AG04450 (cell line): ENCODE measurements at regions not wholly inside any gene's neighbourhood (a gene's known extent, or its start where the extent isn't known, plus 50 kb on each side); places are given as distances from the start of the nearest gene placed in this dataset.
"Not testable (repeated sequence)": the region's sequence is repeated elsewhere in the genome, so short reads cannot be mapped to it uniquely, and the experiment has no call there.

Experiments
- CTCF ChIA-PET: fragments of 300-600, 350-600 bp; formaldehyde crosslinking; extraction: SDS; loops from one replicate; lab custom pipeline; 2022; ENCODE audit warnings: antibody characterized with exemption, inconsistent platforms; lab: Charles Lee
- POLR2A ChIA-PET: fragments of 350-600 bp; formaldehyde crosslinking; extraction: SDS; loops from one replicate; lab custom pipeline; 2021; ENCODE audit warnings: antibody characterized with exemption, inconsistent platforms; lab: Yijun Ruan, JAX
- DNase-seq: peaks from one replicate; pipeline ENCODE4 v3.0.0-alpha.2; 2011; ENCODE audit warnings: low read depth, low spot score
- H3K27ac ChIP-seq: one replicate; pipeline ENCODE4 v1.5.1; 2012; ENCODE audit warnings: low read depth, low read length, control low read depth
- H3K27me3 ChIP-seq: one replicate; pipeline ENCODE4 v1.6.0; 2012; ENCODE audit warnings: low read length; ENCODE audit not compliant: control insufficient read depth, insufficient read depth
- H3K4me3 ChIP-seq: 2 replicates; pipeline ENCODE4 v1.5.1; 2011; ENCODE audit warnings: mild to moderate bottlenecking, low read depth, low read length, control low read depth
- H3K9me3 ChIP-seq: 2 replicates; pipeline ENCODE4 v1.5.1; 2012; ENCODE audit warnings: low read length; ENCODE audit not compliant: control insufficient read depth, insufficient read depth
- TF ChIP-seq, protein P1 (sequence below): IDR thresholded peaks from 2 replicates; pipeline ENCODE4 v1.5.1; 2011; ENCODE audit warnings: low read depth, low read length, control low read depth, inconsistent platforms

DNA sequence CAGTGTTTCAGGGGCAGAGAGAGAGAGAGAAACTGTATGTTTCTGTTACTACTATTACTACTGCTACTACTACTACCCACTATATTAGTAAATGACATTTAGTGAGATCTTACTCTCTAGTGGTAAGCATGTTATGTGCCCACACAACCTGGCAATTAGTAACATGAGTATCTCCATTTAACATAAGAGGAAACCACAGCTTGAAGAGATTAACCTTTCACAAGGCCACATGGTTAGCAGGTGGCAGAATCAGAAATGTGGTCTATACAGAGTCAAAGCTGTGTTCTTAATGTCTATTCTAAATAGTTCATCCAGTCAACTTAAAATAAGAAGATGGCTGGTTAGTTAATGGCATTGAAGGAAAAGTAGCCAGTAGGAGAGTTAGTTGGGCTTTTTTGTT, 961.6 kb downstream of the MCTP2 start:
- CTCF ChIA-PET: no interaction called here
- TF ChIP-seq, protein P1, sequence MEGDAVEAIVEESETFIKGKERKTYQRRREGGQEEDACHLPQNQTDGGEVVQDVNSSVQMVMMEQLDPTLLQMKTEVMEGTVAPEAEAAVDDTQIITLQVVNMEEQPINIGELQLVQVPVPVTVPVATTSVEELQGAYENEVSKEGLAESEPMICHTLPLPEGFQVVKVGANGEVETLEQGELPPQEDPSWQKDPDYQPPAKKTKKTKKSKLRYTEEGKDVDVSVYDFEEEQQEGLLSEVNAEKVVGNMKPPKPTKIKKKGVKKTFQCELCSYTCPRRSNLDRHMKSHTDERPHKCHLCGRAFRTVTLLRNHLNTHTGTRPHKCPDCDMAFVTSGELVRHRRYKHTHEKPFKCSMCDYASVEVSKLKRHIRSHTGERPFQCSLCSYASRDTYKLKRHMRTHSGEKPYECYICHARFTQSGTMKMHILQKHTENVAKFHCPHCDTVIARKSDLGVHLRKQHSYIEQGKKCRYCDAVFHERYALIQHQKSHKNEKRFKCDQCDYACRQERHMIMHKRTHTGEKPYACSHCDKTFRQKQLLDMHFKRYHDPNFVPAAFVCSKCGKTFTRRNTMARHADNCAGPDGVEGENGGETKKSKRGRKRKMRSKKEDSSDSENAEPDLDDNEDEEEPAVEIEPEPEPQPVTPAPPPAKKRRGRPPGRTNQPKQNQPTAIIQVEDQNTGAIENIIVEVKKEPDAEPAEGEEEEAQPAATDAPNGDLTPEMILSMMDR: no peak
- H3K9me3 ChIP-seq: no peaks in the 10 kb centered on the region; the same call in 1 of the 2 replicates
- H3K27me3 ChIP-seq: no peaks in the 10 kb centered on the region
- H3K27ac ChIP-seq: no peak overlapping the region
- no peak overlapping the region for H3K4me3 ChIP-seq
- POLR2A ChIA-PET: no interaction called here
- DNase-seq: no peak

DNA sequence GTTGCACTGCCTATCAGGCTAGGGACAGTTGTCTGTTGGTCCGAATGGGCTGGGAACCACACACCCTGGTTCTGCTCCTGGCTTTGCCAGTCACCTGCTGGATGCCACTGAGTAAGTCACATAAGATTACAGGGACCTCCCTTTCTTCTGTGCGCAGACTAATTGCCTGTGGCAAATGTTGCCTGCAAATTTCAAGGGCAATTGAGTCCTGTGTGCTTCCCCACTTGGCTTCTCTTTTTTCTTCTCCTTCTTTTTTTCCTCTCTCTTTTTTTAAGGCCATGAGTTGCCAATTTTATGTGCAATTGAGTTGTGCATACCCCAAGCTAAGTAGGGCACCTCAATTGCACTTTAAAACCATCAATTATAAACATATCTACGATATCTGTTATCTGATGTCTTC, 963.4 kb downstream of the MCTP2 start:
- POLR2A ChIA-PET: no interaction called here
- Histone ChIP-seq H3K4me3 (no peak overlapping the region), H3K27ac (no peak overlapping the region), H3K9me3 (no peaks in the 10 kb centered on the region), H3K27me3 (peaks cover 2% of the 10 kb centered on the region)
- TF ChIP-seq, protein P1: no peak
- no peak for DNase-seq
- CTCF ChIA-PET: no interaction called here

DNA sequence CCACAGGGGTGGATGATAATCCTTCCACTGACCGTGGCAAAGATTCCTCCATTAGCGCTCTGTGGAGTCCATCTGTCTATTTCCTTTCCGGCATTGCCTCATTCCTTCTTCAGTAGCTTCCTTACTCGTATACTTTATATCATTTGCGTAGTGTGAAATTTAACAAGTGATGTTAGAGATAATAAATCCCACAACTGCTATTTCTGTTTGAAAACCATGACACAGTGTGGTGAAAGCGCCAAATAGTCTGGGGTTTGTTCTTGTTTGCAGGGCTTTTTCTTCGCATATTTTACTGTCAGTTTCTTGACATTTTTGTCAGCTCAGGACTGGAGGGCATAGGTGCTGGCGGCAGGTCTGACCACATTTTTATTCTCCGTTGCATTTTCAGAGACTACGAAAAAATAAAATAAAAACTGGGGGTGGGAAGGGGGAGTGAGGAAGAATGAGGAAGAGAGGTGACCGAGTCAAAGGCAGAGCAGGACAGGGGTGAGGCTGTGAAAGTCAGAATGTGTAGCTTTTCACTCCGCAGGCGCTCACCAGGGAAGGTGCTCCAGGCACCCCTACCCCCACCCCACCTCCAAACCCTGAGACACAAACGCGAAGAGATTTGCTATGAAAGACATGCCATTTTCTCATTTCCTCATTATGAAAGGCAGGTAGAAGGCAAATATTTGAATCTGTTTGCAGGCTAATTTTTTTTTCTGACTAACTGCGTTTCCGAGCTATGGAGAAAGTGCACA, 965.0 kb downstream of the MCTP2 start:
- no peak overlapping the region for H3K27ac ChIP-seq
- no peaks in the 10 kb centered on the region for H3K9me3 ChIP-seq
- CTCF ChIA-PET: interaction anchor here (0.6 kb wide), 1 partner anchor 587 kb away, joined by 3 read pairs; no protein-coding TSS in a partner anchor
- TF ChIP-seq, protein P1: no peak
- H3K27me3 ChIP-seq: peaks cover 2% of the 10 kb centered on the region
- no peak overlapping the region for H3K4me3 ChIP-seq
- DNase-seq: no peak
- POLR2A ChIA-PET: no interaction called here

DNA sequence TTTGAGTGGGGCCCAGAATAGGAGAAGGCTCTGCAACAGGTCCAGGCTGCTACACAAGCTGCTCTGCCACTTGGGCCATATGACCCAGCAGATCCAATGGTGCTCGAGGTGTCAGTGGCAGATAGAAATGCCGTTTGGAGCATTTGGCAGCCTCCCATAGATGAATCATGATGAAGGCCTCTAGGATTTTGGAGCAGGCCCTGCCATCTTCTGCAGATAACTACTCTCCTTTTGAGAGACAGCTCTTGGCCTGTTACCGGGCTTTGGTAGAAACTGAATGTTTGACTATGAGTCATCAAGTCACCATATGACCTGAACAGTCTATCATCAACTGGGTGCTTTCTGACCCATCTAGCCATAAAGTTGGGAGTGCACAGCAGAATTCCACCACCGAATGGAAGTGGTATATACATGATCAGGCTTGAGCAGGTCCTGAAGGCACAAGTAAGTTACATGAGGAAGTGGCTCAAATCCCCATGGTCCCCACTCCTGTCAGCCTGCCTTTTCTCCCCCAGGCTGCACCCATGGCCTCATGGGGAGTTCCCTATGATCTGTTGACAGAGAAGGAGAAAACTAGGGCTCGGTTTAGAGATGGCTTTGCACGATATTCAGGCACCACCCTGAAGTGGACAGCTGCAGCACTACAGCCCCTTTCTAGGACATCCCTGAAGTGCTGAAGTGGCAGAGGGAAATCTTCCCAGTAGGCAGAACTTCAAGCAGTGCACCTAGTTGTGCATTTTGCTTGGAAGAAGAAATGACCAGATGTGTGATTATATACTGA, 971.4 kb downstream of the MCTP2 start:
- TF ChIP-seq, protein P1: no peak
- DNase-seq: no peak

DNA sequence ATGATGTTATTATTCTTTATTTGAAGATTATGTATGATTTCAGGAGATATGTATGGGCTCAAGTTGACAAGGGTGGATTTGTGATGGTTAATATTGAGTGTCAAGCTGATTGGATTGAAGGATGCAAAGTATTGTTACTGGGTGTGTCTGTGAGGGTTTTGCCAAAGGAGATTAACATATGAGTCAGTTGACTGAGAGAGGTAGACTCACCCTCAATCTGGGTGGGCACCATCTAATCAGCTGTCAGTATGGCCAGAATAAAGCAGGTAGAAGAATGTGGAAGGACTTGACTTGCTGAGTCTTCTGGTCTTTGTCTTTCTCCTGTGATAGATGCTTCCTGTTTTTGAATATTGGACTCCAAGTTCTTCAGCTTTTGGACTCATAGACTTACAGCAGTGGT, 973.7 kb downstream of the MCTP2 start:
- Histone ChIP-seq H3K27me3 (no peaks in the 10 kb centered on the region), H3K9me3 (peaks cover 3% of the 10 kb centered on the region; the same call in 1 of the 2 replicates), H3K4me3 (no peak overlapping the region), H3K27ac (no peak overlapping the region)
- TF ChIP-seq, protein P1: no peak
- DNase-seq: no peak
- POLR2A ChIA-PET: no interaction called here
- CTCF ChIA-PET: no interaction called here

More for the DNA sequence above, 971.4 kb downstream of the MCTP2 start:
- ChIA-PET POLR2A (no interaction called here), CTCF (no interaction called here)
- peaks cover 3% of the 10 kb centered on the region; the same call in 1 of the 2 replicates for H3K9me3 ChIP-seq
- H3K27me3 ChIP-seq: peaks cover 2% of the 10 kb centered on the region
- no peak overlapping the region for H3K4me3 ChIP-seq
- H3K27ac ChIP-seq: no peak overlapping the region

DNA sequence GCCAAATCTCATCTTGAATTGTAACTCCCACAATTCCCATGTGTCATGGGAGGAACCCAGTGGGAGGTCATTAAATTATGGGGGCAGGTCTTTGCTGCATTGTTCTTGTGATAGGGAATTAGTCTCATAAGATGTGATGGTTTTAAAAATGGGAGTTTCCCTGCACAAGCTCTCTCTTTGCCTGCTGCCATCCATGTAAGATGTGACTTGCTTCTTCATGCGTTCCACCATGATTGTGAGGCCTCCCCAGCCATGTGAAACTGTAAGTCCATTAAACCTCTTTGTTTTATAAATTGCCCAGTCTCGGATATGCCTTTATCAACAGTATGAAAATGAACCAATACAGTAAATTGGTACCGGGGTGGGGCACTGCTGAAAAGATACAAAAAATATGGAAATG, 974.5 kb downstream of the MCTP2 start:
- H3K27me3 ChIP-seq, DNase-seq, CTCF ChIA-PET, H3K4me3 ChIP-seq, POLR2A ChIA-PET, H3K27ac ChIP-seq, H3K9me3 ChIP-seq: not testable (repeated sequence)
